ENCODE measurements at regions not wholly inside any gene's neighbourhood (a gene's known extent, or its start where the extent isn't known, plus 50 kb on each side); places are given as distances from the start of the nearest gene placed in this dataset.

- Histone ChIP-seq H3K27ac (ENCODE audit: extremely low read length, insufficient read depth, low read length) (no peak overlapping the region), H3K79me2 (ENCODE audit: insufficient read depth, low read length) (no peaks in the 10 kb centered on the region), H3K4me2 (ENCODE audit: low read depth, low read length) (no peak overlapping the region), H3K9ac (ENCODE audit: insufficient read depth, low read depth, low read length) (no peak overlapping the region), H3K9me3 (ENCODE audit: low read length) (no peaks in the 10 kb centered on the region), H3K27me3 (ENCODE audit: control insufficient read depth in 1 of 2, insufficient read depth in 2 of 2, low read length in 2 of 2) (peaks cover 2 to 31% of the 10 kb centered on the region in 2 experiments; a peak in 2 of 5 replicates), H3K4me1 (ENCODE audit: insufficient read depth, low read length) (no peaks in the 10 kb centered on the region), H4K20me1 (ENCODE audit: insufficient read depth, low read length) (no peaks in the 10 kb centered on the region), H3K36me3 (replicated peaks in 1 of 2; ENCODE audit: control insufficient read depth in 1 of 2, insufficient read depth in 2 of 2, low read length in 2 of 2) (no peaks in the 10 kb centered on the region), H2AFZ (ENCODE audit: low read length) (no peak overlapping the region), H3K4me3 (replicated peaks in 1 of 3; ENCODE audit: insufficient read depth in 1 of 3, low read depth in 2 of 3, low read length in 3 of 3) (no peak overlapping the region)
- WGBS (ENCODE audit: low lambda C conversion rate) = 62% methylated on average over 16 of the region's 17 CpGs
- ChIA-PET CTCF (ENCODE audit: low intra/inter-chr PET ratio, low total read pairs) (no interaction called here), POLR2A (no interaction called here)
- FAIRE-seq (no peak), DNase-seq (ENCODE audit: low spot score) (no peak), ATAC-seq (no peak)
- TF ChIP-seq AKAP8 (CRISPR knock-in tag; IDR thresholded peaks at IDR 0.05) (no peak), ZNF543 (CRISPR knock-in tag; IDR thresholded peaks at IDR 0.05) (no peak), PLRG1 (conservative IDR thresholded peaks at IDR 0.05) (no peak), CREB1 (IDR thresholded peaks at IDR 0.05) (no peak), CREB1 (CRISPR knock-in tag; IDR thresholded peaks at IDR 0.05) (no peak), ZBTB33 (CRISPR knock-in tag; IDR thresholded peaks at IDR 0.05) (no peak), ZNF317 (CRISPR knock-in tag; IDR thresholded peaks at IDR 0.05) (no peak), KDM6A (CRISPR knock-in tag; IDR thresholded peaks at IDR 0.05; ENCODE audit: low read depth) (no peak), KLF11 (CRISPR knock-in tag; IDR thresholded peaks at IDR 0.05) (no peak), HOXA9 (CRISPR knock-in tag; IDR thresholded peaks at IDR 0.05; ENCODE audit: borderline replicate concordance) (no peak), PBX2 (CRISPR knock-in tag; IDR thresholded peaks at IDR 0.05) (no peak), ISL2 (CRISPR knock-in tag; IDR thresholded peaks at IDR 0.05) (no peak), BRD4 (CRISPR knock-in tag; IDR thresholded peaks at IDR 0.05) (no peak), ZNF558 (CRISPR knock-in tag; IDR thresholded peaks at IDR 0.05; ENCODE audit: borderline replicate concordance) (no peak), NCOR1 (IDR thresholded peaks at IDR 0.05; ENCODE audit: borderline replicate concordance, low read length) (no peak), ZFP62 (CRISPR knock-in tag; IDR thresholded peaks at IDR 0.05) (no peak), HOXD1 (CRISPR knock-in tag; IDR thresholded peaks at IDR 0.05) (no peak), STAG1 (CRISPR knock-in tag; IDR thresholded peaks at IDR 0.05) (no peak), RELA (CRISPR knock-in tag; IDR thresholded peaks at IDR 0.05) (no peak), ZBTB34 (CRISPR knock-in tag; IDR thresholded peaks at IDR 0.05) (no peak)
- no TSS peak for BruUV-seq (replicated peaks)
- in situ Hi-C loops (cut with HindIII; ENCODE audit: extremely low pct_ligation_motif_present, low pct_unique_long_range_greater_than_20kb) = no loop called here
- intact Hi-C loops (cut with micrococcal nuclease; ENCODE audit: unreplicated experiment) = no loop called here
These were observed 189.7 kb upstream of the SDK2 start for GRCh38 chr17:73833775-73834488.

Measured in HepG2 (cell line).